HEK293 (cell line): ENCODE measurements at regions not wholly inside any gene's neighbourhood (a gene's known extent, or its start where the extent isn't known, plus 50 kb on each side); places are given as distances from the start of the nearest gene placed in this dataset.

ENCODE experiments used
- CTCF ChIA-PET: fragments of 350-600 bp; formaldehyde crosslinking; extraction: SDS; loops from one replicate; lab custom pipeline; 2021; ENCODE audit warnings: antibody characterized with exemption; lab: Yijun Ruan, JAX
- POLR2A ChIA-PET: fragments of 300-600 bp; formaldehyde crosslinking; extraction: SDS; loops from one replicate; lab custom pipeline; 2020; ENCODE audit warnings: antibody characterized with exemption, inconsistent platforms; lab: Yijun Ruan, JAX
- H3K27ac ChIP-seq: fragments of 200-500 bp; sonication (Bioruptor generic); 2 replicates; pipeline ENCODE4 v1.5.1; 2014; ENCODE audit warnings: low read depth, low read length, control low read depth, inconsistent platforms; ENCODE audit errors: extremely low read depth
- H3K36me3 ChIP-seq, 2 experiments: fragments of 200-500 bp in 1 of 2; sonication (Bioruptor generic) in 1 of 2; 1 replicate in 1 of 2; 2 replicates in 1 of 2; pipeline ENCODE4 v1.5.1; 2014 to 2017; ENCODE audit warnings: inconsistent platforms in 2 of 2, low read length in 2 of 2; ENCODE audit not compliant: control insufficient read depth in 2 of 2, insufficient read depth in 1 of 2
- H3K4me1 ChIP-seq: fragments of 200-500 bp; sonication (Bioruptor generic); 2 replicates; pipeline ENCODE4 v1.5.1; 2014; ENCODE audit warnings: mild to moderate bottlenecking, low read length, inconsistent platforms; ENCODE audit not compliant: control insufficient read depth, insufficient read depth
- H3K4me3 ChIP-seq: 2 replicates; pipeline ENCODE4 v1.5.1; 2011; ENCODE audit warnings: low read depth, mild to moderate bottlenecking, control low read depth, low read length, moderate library complexity
- H3K9me3 ChIP-seq: fragments of 200-500 bp; sonication (Bioruptor generic); 2 replicates; pipeline ENCODE4 v1.5.1; 2014; ENCODE audit warnings: low read depth, low read length, inconsistent platforms; ENCODE audit not compliant: control insufficient read depth, insufficient read depth
- GFI1B ChIP-seq: fragments of 450-650 bp; formaldehyde crosslinking; IDR thresholded peaks from 2 replicates; pipeline ENCODE4 v1.5.1; 2016; ENCODE audit warnings: missing biosample characterization, missing genetic modification characterization
- HOXC10 ChIP-seq: sonication (generic); formaldehyde crosslinking; IDR thresholded peaks from 2 replicates; pipeline ENCODE4 v1.8.1; 2023; ENCODE audit warnings: mild to moderate bottlenecking, missing genetic modification reagents
- HOXD13 ChIP-seq: sonication (generic); formaldehyde crosslinking; IDR thresholded peaks from 2 replicates; pipeline ENCODE4 v1.8.0; 2022; ENCODE audit warnings: missing genetic modification reagents, borderline replicate concordance
- PRDM1 ChIP-seq: fragments of 450-650 bp; formaldehyde crosslinking; IDR thresholded peaks from 2 replicates; pipeline ENCODE4; 2016; ENCODE audit warnings: missing biosample characterization, missing genetic modification characterization
- ZBTB10 ChIP-seq: fragments of 450-650 bp; formaldehyde crosslinking; IDR thresholded peaks from 2 replicates; pipeline ENCODE4 v1.5.1; 2016; ENCODE audit warnings: missing biosample characterization, missing genetic modification characterization
- ZFP3 ChIP-seq: fragments of 450-650 bp; formaldehyde crosslinking; IDR thresholded peaks from 2 replicates; pipeline ENCODE4 v1.5.1; 2016; ENCODE audit warnings: low read depth, missing biosample characterization, missing genetic modification characterization
- ZNF146 ChIP-seq: fragments of 450-650 bp; formaldehyde crosslinking; IDR thresholded peaks from 2 replicates; pipeline ENCODE4 v1.5.1; 2016; ENCODE audit warnings: missing biosample characterization, missing genetic modification characterization
- ZNF266 ChIP-seq: fragments of 450-650 bp; formaldehyde crosslinking; IDR thresholded peaks from 2 replicates; pipeline ENCODE4 v1.5.1; 2016; ENCODE audit warnings: missing biosample characterization, missing genetic modification characterization, low read depth
- ZNF37A ChIP-seq: fragments of 450-650 bp; IDR thresholded peaks from 2 replicates; pipeline ENCODE4 v1.5.1; 2018; ENCODE audit warnings: missing biosample characterization, missing genetic modification characterization
- ZNF488 ChIP-seq: fragments of 450-650 bp; formaldehyde crosslinking; IDR thresholded peaks from 2 replicates; pipeline ENCODE4 v1.5.1; 2016; ENCODE audit warnings: missing biosample characterization, missing genetic modification characterization
- ZNF544 ChIP-seq: fragments of 450-650 bp; formaldehyde crosslinking; IDR thresholded peaks from 2 replicates; pipeline ENCODE4 v1.5.0; 2017; ENCODE audit warnings: missing biosample characterization, missing genetic modification characterization
- ZNF623 ChIP-seq: fragments of 450-650 bp; formaldehyde crosslinking; IDR thresholded peaks from 2 replicates; pipeline ENCODE4 v1.5.1; 2016; ENCODE audit warnings: missing biosample characterization, missing genetic modification characterization
- ZNF624 ChIP-seq: fragments of 450-650 bp; formaldehyde crosslinking; IDR thresholded peaks from 2 replicates; pipeline ENCODE4 v1.5.1; 2017; ENCODE audit warnings: missing biosample characterization, missing genetic modification characterization
- ZNF654 ChIP-seq: fragments of 450-650 bp; formaldehyde crosslinking; IDR thresholded peaks from 2 replicates; pipeline ENCODE4 v1.5.1; 2016; ENCODE audit warnings: low read depth, missing biosample characterization, missing genetic modification characterization
- ZNF776 ChIP-seq: fragments of 450-650 bp; formaldehyde crosslinking; IDR thresholded peaks from 2 replicates; pipeline ENCODE4 v1.5.0; 2017; ENCODE audit warnings: missing biosample characterization, missing genetic modification characterization, borderline replicate concordance
- ZSCAN5A ChIP-seq: fragments of 450-650 bp; formaldehyde crosslinking; IDR thresholded peaks from 2 replicates; pipeline ENCODE4 v1.5.1; 2016; ENCODE audit warnings: missing biosample characterization, missing genetic modification characterization
- TF ChIP-seq, protein P1 (sequence below): fragments of 450-650 bp; formaldehyde crosslinking; IDR thresholded peaks from 2 replicates; pipeline ENCODE4 v1.5.1; 2017; ENCODE audit warnings: missing biosample characterization, missing genetic modification characterization

DNA sequence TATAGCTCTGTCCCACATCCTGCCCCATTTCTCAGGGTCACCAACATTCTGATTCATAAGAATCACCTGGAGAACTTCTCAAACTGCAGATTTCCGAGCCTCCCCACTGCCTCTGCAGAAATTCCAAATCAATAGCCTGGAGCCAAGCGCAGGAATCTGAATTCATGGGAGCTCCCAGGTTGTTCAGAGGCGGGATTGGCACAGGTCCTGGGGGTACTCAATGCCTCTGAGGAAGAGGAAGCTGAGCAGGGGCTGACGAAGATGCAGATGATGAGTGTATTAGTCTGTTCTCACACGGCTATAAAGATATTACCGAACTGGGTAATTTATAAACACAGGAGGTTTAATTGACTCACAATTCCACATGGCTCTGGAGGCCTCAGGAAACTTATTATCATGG is 455.5 kb downstream of the MATN1 start:
- H3K4me3 ChIP-seq, result no peak overlapping the region
- TF ChIP-seq ZNF146 (tag by site-specific recombination), result no peak
- no peak for TF ChIP-seq ZNF624 (tag by site-specific recombination)
- TF ChIP-seq ZSCAN5A, result no peak
- TF ChIP-seq ZBTB10 (tag by site-specific recombination), result no peak
- TF ChIP-seq ZNF654 (tag by site-specific recombination), result no peak
- TF ChIP-seq GFI1B (tag by site-specific recombination), result no peak
- TF ChIP-seq, protein P1, sequence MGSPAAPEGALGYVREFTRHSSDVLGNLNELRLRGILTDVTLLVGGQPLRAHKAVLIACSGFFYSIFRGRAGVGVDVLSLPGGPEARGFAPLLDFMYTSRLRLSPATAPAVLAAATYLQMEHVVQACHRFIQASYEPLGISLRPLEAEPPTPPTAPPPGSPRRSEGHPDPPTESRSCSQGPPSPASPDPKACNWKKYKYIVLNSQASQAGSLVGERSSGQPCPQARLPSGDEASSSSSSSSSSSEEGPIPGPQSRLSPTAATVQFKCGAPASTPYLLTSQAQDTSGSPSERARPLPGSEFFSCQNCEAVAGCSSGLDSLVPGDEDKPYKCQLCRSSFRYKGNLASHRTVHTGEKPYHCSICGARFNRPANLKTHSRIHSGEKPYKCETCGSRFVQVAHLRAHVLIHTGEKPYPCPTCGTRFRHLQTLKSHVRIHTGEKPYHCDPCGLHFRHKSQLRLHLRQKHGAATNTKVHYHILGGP (tag by site-specific recombination), result no peak
- TF ChIP-seq ZNF623 (tag by site-specific recombination), result 0 out of 2 replicates have a peak, but pooled peaks have one; percentile 1
- no peak overlapping the region for H3K27ac ChIP-seq
- no peaks in the 10 kb centered on the region for H3K36me3 ChIP-seq
- no peaks in the 10 kb centered on the region for H3K4me1 ChIP-seq
- no peaks in the 10 kb centered on the region for H3K9me3 ChIP-seq
- CTCF ChIA-PET, result interaction anchor here (0.6 kb wide), 1 partner anchor 289 kb away, joined by 3 read pairs; no protein-coding TSS in a partner anchor
- POLR2A ChIA-PET, result no interaction called here

DNA sequence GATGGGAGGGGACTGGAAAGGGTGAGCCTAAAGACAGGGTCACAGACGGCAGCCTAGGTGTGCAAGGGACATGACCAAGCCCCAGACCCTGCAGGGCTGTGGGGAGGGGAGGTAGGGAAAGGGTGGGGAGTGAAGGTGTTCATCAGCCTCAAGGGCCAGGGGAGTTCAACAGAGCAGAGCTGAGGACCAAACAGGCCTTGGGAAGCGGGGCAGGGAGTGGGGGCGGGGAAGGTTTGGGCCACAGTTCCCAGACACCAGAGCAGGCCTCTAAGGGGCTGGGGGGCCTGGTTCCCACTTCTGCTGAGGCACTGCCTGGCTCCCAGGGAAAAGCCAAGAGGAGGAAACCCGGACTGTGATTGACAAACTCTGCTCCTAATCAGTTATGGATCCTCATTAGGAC is 456.3 kb downstream of the MATN1 start:
- H3K36me3 ChIP-seq, result no peaks in the 10 kb centered on the region
- CTCF ChIA-PET, result no interaction called here
- no peak overlapping the region for H3K27ac ChIP-seq
- no peaks in the 10 kb centered on the region for H3K9me3 ChIP-seq
- POLR2A ChIA-PET, result no interaction called here
- TF ChIP-seq, protein P1 (tag by site-specific recombination), result no peak
- TF ChIP-seq HOXC10 (CRISPR knock-in tag) (no peak), ZNF776 (tag by site-specific recombination) (no peak), ZNF37A (no peak), ZNF488 (tag by site-specific recombination) (no peak), ZFP3 (tag by site-specific recombination) (no peak), HOXD13 (CRISPR knock-in tag) (no peak), ZNF544 (no peak), ZNF266 (tag by site-specific recombination) (no peak), PRDM1 (no peak)
- no peak overlapping the region for H3K4me3 ChIP-seq
- H3K4me1 ChIP-seq, result no peaks in the 10 kb centered on the region
